ENCODE measurements at regions not wholly inside any gene's neighbourhood (a gene's known extent, or its start where the extent isn't known, plus 50 kb on each side); places are given as distances from the start of the nearest gene placed in this dataset.

- H3K4me1 Mint-ChIP-seq: no peaks in the 10 kb centered on the region
Observed at GRCh38 chr2:136715146-136715545, 50.2 kb upstream of the THSD7B start.

GRCh38 chr2:136714452-136714951, 50.8 kb upstream of the THSD7B start:
- intact Hi-C loops (cut with micrococcal nuclease): no loop called here
- no peaks in the 10 kb centered on the region for H3K36me3 Mint-ChIP-seq

More at GRCh38 chr2:136715146-136715545, 50.2 kb upstream of the THSD7B start:
- no peak for DNase-seq
- Histone ChIP-seq H3K9me3 (ENCODE audit: control insufficient read depth in 2 of 3, low read length in 3 of 3) (no peaks in the 10 kb centered on the region), H3K27ac (ENCODE audit: low read depth, low read length) (no peak overlapping the region), H3K4me3 (ENCODE audit: low read length) (no peak overlapping the region), H3K27me3 (ENCODE audit: control insufficient read depth in 2 of 2, insufficient read depth in 2 of 2, low read length in 2 of 2) (no peaks in the 10 kb centered on the region), H3K36me3 (ENCODE audit: control insufficient read depth in 2 of 3, insufficient read depth in 3 of 3, low read length in 3 of 3) (no peaks in the 10 kb centered on the region), H3K4me1 (ENCODE audit: control insufficient read depth in 2 of 2, insufficient read depth in 2 of 2, low read length in 2 of 2) (no peaks in the 10 kb centered on the region)
- H3K27me3 Mint-ChIP-seq: peaks cover 0 to 20% (median 14%) of the 10 kb centered on the region in 5 donors
- ATAC-seq: no peak
- CTCF ChIA-PET: no interaction called here
- H3K4me3 Mint-ChIP-seq: no peak overlapping the region
- intact Hi-C loops (cut with micrococcal nuclease): no loop called here
- H3K36me3 Mint-ChIP-seq: no peaks in the 10 kb centered on the region
- H3K9me3 Mint-ChIP-seq: peaks cover 0 to 8% (median 3%) of the 10 kb centered on the region in 11 donors
- no peak overlapping the region for H3K27ac Mint-ChIP-seq
- POLR2A ChIA-PET: no interaction called here

GRCh38 chr2:136713739-136714138, 51.6 kb upstream of the THSD7B start:
- intact Hi-C loops (cut with micrococcal nuclease): no loop called here
- CTCF ChIA-PET: no interaction called here
- H3K27me3 Mint-ChIP-seq: peaks cover 0 to 20% (median 14%) of the 10 kb centered on the region in 5 donors
- no peak overlapping the region for H3K4me3 Mint-ChIP-seq
- H3K36me3 ChIP-seq (ENCODE audit: control insufficient read depth in 2 of 3, insufficient read depth in 3 of 3, low read length in 3 of 3): no peaks in the 10 kb centered on the region
- no peaks in the 10 kb centered on the region for H3K36me3 Mint-ChIP-seq
- H3K4me1 Mint-ChIP-seq: no peaks in the 10 kb centered on the region
- DNase-seq (no peak), ATAC-seq (no peak)
- H3K27ac ChIP-seq (ENCODE audit: low read depth, low read length): no peak overlapping the region
- no peaks in the 10 kb centered on the region for H3K27me3 ChIP-seq (ENCODE audit: control insufficient read depth in 2 of 2, insufficient read depth in 2 of 2, low read length in 2 of 2)
- POLR2A ChIA-PET: no interaction called here
- H3K4me3 ChIP-seq (ENCODE audit: low read length): no peak overlapping the region
- no peaks in the 10 kb centered on the region for H3K9me3 ChIP-seq (ENCODE audit: control insufficient read depth in 2 of 3, low read length in 3 of 3)
- no peaks in the 10 kb centered on the region for H3K4me1 ChIP-seq (ENCODE audit: control insufficient read depth in 2 of 2, insufficient read depth in 2 of 2, low read length in 2 of 2)
- H3K9me3 Mint-ChIP-seq: peaks cover 0 to 8% (median 3%) of the 10 kb centered on the region in 11 donors
- no peak overlapping the region for H3K27ac Mint-ChIP-seq

More at GRCh38 chr2:136714452-136714951, 50.8 kb upstream of the THSD7B start:
- peaks cover 0 to 8% (median 3%) of the 10 kb centered on the region in 11 donors for H3K9me3 Mint-ChIP-seq
- no peaks in the 10 kb centered on the region for H3K27me3 ChIP-seq (ENCODE audit: control insufficient read depth in 2 of 2, insufficient read depth in 2 of 2, low read length in 2 of 2)
- no peak overlapping the region for H3K27ac Mint-ChIP-seq
- no peaks in the 10 kb centered on the region for H3K36me3 ChIP-seq (ENCODE audit: control insufficient read depth in 2 of 3, insufficient read depth in 3 of 3, low read length in 3 of 3)
- ATAC-seq (no peak), DNase-seq (no peak)
- CTCF ChIA-PET: no interaction called here
- no peaks in the 10 kb centered on the region for H3K9me3 ChIP-seq (ENCODE audit: control insufficient read depth in 2 of 3, low read length in 3 of 3)
- no peaks in the 10 kb centered on the region for H3K4me1 ChIP-seq (ENCODE audit: control insufficient read depth in 2 of 2, insufficient read depth in 2 of 2, low read length in 2 of 2)
- no peaks in the 10 kb centered on the region for H3K4me1 Mint-ChIP-seq
- H3K27ac ChIP-seq (ENCODE audit: low read depth, low read length): no peak overlapping the region
- POLR2A ChIA-PET: no interaction called here
- peaks cover 0 to 20% (median 14%) of the 10 kb centered on the region in 5 donors for H3K27me3 Mint-ChIP-seq
- no peak overlapping the region for H3K4me3 ChIP-seq (ENCODE audit: low read length)
- H3K4me3 Mint-ChIP-seq: no peak overlapping the region

GRCh38 chr2:136705336-136705735, 60.0 kb upstream of the THSD7B start:
- CTCF ChIA-PET: no interaction called here
- H3K9me3 ChIP-seq (ENCODE audit: control insufficient read depth in 2 of 3, low read length in 3 of 3): no peaks in the 10 kb centered on the region
- Mint-ChIP-seq H3K27ac (no peak overlapping the region), H3K9me3 (peaks cover 2 to 15% (median 7%) of the 10 kb centered on the region in 11 donors), H3K4me1 (no peaks in the 10 kb centered on the region), H3K36me3 (no peaks in the 10 kb centered on the region), H3K4me3 (no peak overlapping the region), H3K27me3 (no peaks in the 10 kb centered on the region)
- H3K36me3 ChIP-seq (ENCODE audit: control insufficient read depth in 2 of 3, insufficient read depth in 3 of 3, low read length in 3 of 3): no peaks in the 10 kb centered on the region
- POLR2A ChIA-PET: no interaction called here
- intact Hi-C loops (cut with micrococcal nuclease): no loop called here
- ATAC-seq (no peak), DNase-seq (no peak)
- peaks cover 0 to 4% of the 10 kb centered on the region in 2 donors for H3K27me3 ChIP-seq (ENCODE audit: control insufficient read depth in 2 of 2, insufficient read depth in 2 of 2, low read length in 2 of 2)
- no peak overlapping the region for H3K27ac ChIP-seq (ENCODE audit: low read depth, low read length)
- H3K4me1 ChIP-seq (ENCODE audit: control insufficient read depth in 2 of 2, insufficient read depth in 2 of 2, low read length in 2 of 2): no peaks in the 10 kb centered on the region
- H3K4me3 ChIP-seq (ENCODE audit: low read length): no peak overlapping the region

- Histone ChIP-seq H3K27ac (ENCODE audit: low read depth, low read length) (no peak overlapping the region), H3K9me3 (ENCODE audit: control insufficient read depth in 2 of 3, low read length in 3 of 3) (no peaks in the 10 kb centered on the region), H3K4me3 (ENCODE audit: low read length) (no peak overlapping the region), H3K36me3 (ENCODE audit: control insufficient read depth in 2 of 3, insufficient read depth in 3 of 3, low read length in 3 of 3) (no peaks in the 10 kb centered on the region), H3K4me1 (ENCODE audit: control insufficient read depth in 2 of 2, insufficient read depth in 2 of 2, low read length in 2 of 2) (no peaks in the 10 kb centered on the region), H3K27me3 (ENCODE audit: control insufficient read depth in 2 of 2, insufficient read depth in 2 of 2, low read length in 2 of 2) (peaks cover 0 to 4% of the 10 kb centered on the region in 2 donors)
- ChIA-PET POLR2A (no interaction called here), CTCF (no interaction called here)
- intact Hi-C loops (cut with micrococcal nuclease): no loop called here
- ATAC-seq (no peak), DNase-seq (no peak)
- no peaks in the 10 kb centered on the region for H3K4me1 Mint-ChIP-seq
- no peaks in the 10 kb centered on the region for H3K36me3 Mint-ChIP-seq
- no peaks in the 10 kb centered on the region for H3K27me3 Mint-ChIP-seq
- no peak overlapping the region for H3K27ac Mint-ChIP-seq
- H3K9me3 Mint-ChIP-seq: peaks cover 2 to 26% (median 8%) of the 10 kb centered on the region in 11 donors
- H3K4me3 Mint-ChIP-seq: no peak overlapping the region
Observed at GRCh38 chr2:136703214-136703613, 62.1 kb upstream of the THSD7B start.

GRCh38 chr2:136696438-136696837, 68.9 kb upstream of the THSD7B start:
- Histone ChIP-seq H3K27me3 (ENCODE audit: control insufficient read depth in 2 of 2, insufficient read depth in 2 of 2, low read length in 2 of 2) (no peaks in the 10 kb centered on the region), H3K36me3 (ENCODE audit: control insufficient read depth in 2 of 3, insufficient read depth in 3 of 3, low read length in 3 of 3) (no peaks in the 10 kb centered on the region), H3K9me3 (ENCODE audit: control insufficient read depth in 2 of 3, low read length in 3 of 3) (no peaks in the 10 kb centered on the region), H3K4me3 (ENCODE audit: low read length) (no peak overlapping the region), H3K27ac (ENCODE audit: low read depth, low read length) (no peak overlapping the region), H3K4me1 (ENCODE audit: control insufficient read depth in 2 of 2, insufficient read depth in 2 of 2, low read length in 2 of 2) (no peaks in the 10 kb centered on the region)
- ChIA-PET CTCF (no interaction called here), POLR2A (no interaction called here)
- no peak for ATAC-seq
- Mint-ChIP-seq H3K27ac (no peak overlapping the region), H3K4me3 (no peak overlapping the region), H3K36me3 (no peaks in the 10 kb centered on the region), H3K27me3 (peaks cover 0 to 6% (median 4%) of the 10 kb centered on the region in 5 donors), H3K4me1 (no peaks in the 10 kb centered on the region), H3K9me3 (peaks cover 0 to 26% (median 5%) of the 10 kb centered on the region in 11 donors)
- intact Hi-C loops (cut with micrococcal nuclease): no loop called here
- no peak for DNase-seq

- POLR2A ChIA-PET: no interaction called here
- no peak overlapping the region for H3K27ac Mint-ChIP-seq
- H3K36me3 Mint-ChIP-seq: no peaks in the 10 kb centered on the region
- Histone ChIP-seq H3K27ac (ENCODE audit: low read depth, low read length) (no peak overlapping the region), H3K4me3 (ENCODE audit: low read length) (no peak overlapping the region), H3K27me3 (ENCODE audit: control insufficient read depth in 2 of 2, insufficient read depth in 2 of 2, low read length in 2 of 2) (no peaks in the 10 kb centered on the region), H3K4me1 (ENCODE audit: control insufficient read depth in 2 of 2, insufficient read depth in 2 of 2, low read length in 2 of 2) (no peaks in the 10 kb centered on the region), H3K36me3 (ENCODE audit: control insufficient read depth in 2 of 3, insufficient read depth in 3 of 3, low read length in 3 of 3) (no peaks in the 10 kb centered on the region), H3K9me3 (ENCODE audit: control insufficient read depth in 2 of 3, low read length in 3 of 3) (no peaks in the 10 kb centered on the region)
- H3K27me3 Mint-ChIP-seq: peaks cover 0 to 6% (median 4%) of the 10 kb centered on the region in 5 donors
- no peak for DNase-seq
- no peaks in the 10 kb centered on the region for H3K4me1 Mint-ChIP-seq
- peaks cover 0 to 27% (median 7%) of the 10 kb centered on the region in 11 donors for H3K9me3 Mint-ChIP-seq
- intact Hi-C loops (cut with micrococcal nuclease): no loop called here
- H3K4me3 Mint-ChIP-seq: no peak overlapping the region
- CTCF ChIA-PET: no interaction called here
- ATAC-seq: no peak
Observed at GRCh38 chr2:136693966-136694365, 71.4 kb upstream of the THSD7B start.

Data from naive thymus-derived CD4-positive, alpha-beta T cell (primary cell).